ENCODE measurements at regions not wholly inside any gene's neighbourhood (a gene's known extent, or its start where the extent isn't known, plus 50 kb on each side); places are given as distances from the start of the nearest gene placed in this dataset.

DNA sequence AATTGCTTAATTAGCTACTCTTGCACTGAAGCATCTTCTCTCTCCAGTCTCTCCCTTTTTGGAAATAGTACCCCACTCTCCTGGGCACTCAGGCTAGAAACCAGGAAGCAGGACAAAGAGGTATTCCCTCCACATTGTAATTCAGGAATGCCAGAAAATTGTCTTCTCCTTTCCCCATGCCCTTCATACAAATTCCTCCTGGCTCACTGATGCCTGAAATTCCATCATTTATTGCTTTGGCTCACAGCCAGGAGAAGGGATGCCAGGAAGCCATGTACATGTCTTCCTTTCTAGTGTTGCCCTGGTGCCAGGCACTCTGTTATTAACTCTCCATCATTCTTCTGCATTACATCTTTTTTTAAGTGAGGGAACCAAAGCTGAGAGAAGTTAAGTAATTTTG, 716.5 kb upstream of the C9orf72 start (continued):
- TF ChIP-seq, protein P1, sequence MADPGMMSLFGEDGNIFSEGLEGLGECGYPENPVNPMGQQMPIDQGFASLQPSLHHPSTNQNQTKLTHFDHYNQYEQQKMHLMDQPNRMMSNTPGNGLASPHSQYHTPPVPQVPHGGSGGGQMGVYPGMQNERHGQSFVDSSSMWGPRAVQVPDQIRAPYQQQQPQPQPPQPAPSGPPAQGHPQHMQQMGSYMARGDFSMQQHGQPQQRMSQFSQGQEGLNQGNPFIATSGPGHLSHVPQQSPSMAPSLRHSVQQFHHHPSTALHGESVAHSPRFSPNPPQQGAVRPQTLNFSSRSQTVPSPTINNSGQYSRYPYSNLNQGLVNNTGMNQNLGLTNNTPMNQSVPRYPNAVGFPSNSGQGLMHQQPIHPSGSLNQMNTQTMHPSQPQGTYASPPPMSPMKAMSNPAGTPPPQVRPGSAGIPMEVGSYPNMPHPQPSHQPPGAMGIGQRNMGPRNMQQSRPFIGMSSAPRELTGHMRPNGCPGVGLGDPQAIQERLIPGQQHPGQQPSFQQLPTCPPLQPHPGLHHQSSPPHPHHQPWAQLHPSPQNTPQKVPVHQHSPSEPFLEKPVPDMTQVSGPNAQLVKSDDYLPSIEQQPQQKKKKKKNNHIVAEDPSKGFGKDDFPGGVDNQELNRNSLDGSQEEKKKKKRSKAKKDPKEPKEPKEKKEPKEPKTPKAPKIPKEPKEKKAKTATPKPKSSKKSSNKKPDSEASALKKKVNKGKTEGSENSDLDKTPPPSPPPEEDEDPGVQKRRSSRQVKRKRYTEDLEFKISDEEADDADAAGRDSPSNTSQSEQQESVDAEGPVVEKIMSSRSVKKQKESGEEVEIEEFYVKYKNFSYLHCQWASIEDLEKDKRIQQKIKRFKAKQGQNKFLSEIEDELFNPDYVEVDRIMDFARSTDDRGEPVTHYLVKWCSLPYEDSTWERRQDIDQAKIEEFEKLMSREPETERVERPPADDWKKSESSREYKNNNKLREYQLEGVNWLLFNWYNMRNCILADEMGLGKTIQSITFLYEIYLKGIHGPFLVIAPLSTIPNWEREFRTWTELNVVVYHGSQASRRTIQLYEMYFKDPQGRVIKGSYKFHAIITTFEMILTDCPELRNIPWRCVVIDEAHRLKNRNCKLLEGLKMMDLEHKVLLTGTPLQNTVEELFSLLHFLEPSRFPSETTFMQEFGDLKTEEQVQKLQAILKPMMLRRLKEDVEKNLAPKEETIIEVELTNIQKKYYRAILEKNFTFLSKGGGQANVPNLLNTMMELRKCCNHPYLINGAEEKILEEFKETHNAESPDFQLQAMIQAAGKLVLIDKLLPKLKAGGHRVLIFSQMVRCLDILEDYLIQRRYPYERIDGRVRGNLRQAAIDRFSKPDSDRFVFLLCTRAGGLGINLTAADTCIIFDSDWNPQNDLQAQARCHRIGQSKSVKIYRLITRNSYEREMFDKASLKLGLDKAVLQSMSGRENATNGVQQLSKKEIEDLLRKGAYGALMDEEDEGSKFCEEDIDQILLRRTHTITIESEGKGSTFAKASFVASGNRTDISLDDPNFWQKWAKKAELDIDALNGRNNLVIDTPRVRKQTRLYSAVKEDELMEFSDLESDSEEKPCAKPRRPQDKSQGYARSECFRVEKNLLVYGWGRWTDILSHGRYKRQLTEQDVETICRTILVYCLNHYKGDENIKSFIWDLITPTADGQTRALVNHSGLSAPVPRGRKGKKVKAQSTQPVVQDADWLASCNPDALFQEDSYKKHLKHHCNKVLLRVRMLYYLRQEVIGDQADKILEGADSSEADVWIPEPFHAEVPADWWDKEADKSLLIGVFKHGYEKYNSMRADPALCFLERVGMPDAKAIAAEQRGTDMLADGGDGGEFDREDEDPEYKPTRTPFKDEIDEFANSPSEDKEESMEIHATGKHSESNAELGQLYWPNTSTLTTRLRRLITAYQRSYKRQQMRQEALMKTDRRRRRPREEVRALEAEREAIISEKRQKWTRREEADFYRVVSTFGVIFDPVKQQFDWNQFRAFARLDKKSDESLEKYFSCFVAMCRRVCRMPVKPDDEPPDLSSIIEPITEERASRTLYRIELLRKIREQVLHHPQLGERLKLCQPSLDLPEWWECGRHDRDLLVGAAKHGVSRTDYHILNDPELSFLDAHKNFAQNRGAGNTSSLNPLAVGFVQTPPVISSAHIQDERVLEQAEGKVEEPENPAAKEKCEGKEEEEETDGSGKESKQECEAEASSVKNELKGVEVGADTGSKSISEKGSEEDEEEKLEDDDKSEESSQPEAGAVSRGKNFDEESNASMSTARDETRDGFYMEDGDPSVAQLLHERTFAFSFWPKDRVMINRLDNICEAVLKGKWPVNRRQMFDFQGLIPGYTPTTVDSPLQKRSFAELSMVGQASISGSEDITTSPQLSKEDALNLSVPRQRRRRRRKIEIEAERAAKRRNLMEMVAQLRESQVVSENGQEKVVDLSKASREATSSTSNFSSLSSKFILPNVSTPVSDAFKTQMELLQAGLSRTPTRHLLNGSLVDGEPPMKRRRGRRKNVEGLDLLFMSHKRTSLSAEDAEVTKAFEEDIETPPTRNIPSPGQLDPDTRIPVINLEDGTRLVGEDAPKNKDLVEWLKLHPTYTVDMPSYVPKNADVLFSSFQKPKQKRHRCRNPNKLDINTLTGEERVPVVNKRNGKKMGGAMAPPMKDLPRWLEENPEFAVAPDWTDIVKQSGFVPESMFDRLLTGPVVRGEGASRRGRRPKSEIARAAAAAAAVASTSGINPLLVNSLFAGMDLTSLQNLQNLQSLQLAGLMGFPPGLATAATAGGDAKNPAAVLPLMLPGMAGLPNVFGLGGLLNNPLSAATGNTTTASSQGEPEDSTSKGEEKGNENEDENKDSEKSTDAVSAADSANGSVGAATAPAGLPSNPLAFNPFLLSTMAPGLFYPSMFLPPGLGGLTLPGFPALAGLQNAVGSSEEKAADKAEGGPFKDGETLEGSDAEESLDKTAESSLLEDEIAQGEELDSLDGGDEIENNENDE (IDR thresholded peaks at IDR 0.05; ENCODE audit: low read depth, low read length): no peak
- TF ChIP-seq, protein P2, sequence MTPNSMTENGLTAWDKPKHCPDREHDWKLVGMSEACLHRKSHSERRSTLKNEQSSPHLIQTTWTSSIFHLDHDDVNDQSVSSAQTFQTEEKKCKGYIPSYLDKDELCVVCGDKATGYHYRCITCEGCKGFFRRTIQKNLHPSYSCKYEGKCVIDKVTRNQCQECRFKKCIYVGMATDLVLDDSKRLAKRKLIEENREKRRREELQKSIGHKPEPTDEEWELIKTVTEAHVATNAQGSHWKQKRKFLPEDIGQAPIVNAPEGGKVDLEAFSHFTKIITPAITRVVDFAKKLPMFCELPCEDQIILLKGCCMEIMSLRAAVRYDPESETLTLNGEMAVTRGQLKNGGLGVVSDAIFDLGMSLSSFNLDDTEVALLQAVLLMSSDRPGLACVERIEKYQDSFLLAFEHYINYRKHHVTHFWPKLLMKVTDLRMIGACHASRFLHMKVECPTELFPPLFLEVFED (CRISPR knock-in tag; conservative IDR thresholded peaks at IDR 0.05): no peak
- TF ChIP-seq MCM3 (IDR thresholded peaks at IDR 0.05) (no peak), RBBP5 (IDR thresholded peaks at IDR 0.05; ENCODE audit: borderline replicate concordance, insufficient read depth, low read length, poor library complexity, severe bottlenecking) (no peak), KAT7 (CRISPR knock-in tag; IDR thresholded peaks at IDR 0.05; ENCODE audit: borderline replicate concordance) (no peak), MECOM (CRISPR knock-in tag; IDR thresholded peaks at IDR 0.05) (no peak), ESRRA (IDR thresholded peaks at IDR 0.05; ENCODE audit: borderline replicate concordance, low read depth) (no peak), NONO (IDR thresholded peaks at IDR 0.05; ENCODE audit: low read depth in 2 of 2, low read length in 1 of 2) (no peak)

Data from K562 (cell line).